Liver (tissue), 8 donors: ENCODE measurements at regions not wholly inside any gene's neighbourhood (a gene's known extent, or its start where the extent isn't known, plus 50 kb on each side); places are given as distances from the start of the nearest gene placed in this dataset.

Experiments used
- DNase-seq: peaks from one replicate; pipeline ENCODE4 v3.0.0-alpha.2; 2017; ENCODE audit warnings: low spot score
- H3K27ac ChIP-seq, 2 donors: one replicate each; pipeline ENCODE4 v1.7.0; 2013; ENCODE audit warnings: inconsistent platforms in 2 of 2, low read length in 2 of 2, control low read depth in 1 of 2, low read depth in 1 of 2, mild to moderate bottlenecking in 1 of 2
- H3K27me3 ChIP-seq, 4 donors: one replicate each; pipeline versions ENCODE4 v1.6.1 to v1.7.0; 2013; ENCODE audit warnings: low read length in 3 of 4, inconsistent platforms in 1 of 4, mild to moderate bottlenecking in 1 of 4, moderate library complexity in 1 of 4; ENCODE audit not compliant: control insufficient read depth in 4 of 4, insufficient read depth in 4 of 4
- H3K36me3 ChIP-seq, 4 donors: one replicate each; pipeline versions ENCODE4 v1.6.1 to v1.7.0; 2013; ENCODE audit warnings: low read length in 3 of 4, mild to moderate bottlenecking in 3 of 4, low read depth in 1 of 4, moderate library complexity in 1 of 4; ENCODE audit not compliant: control insufficient read depth in 4 of 4, insufficient read depth in 3 of 4
- H3K4me1 ChIP-seq, 4 donors: one replicate each; pipeline versions ENCODE4 v1.6.1 to v1.7.0; 2013; ENCODE audit warnings: low read length in 3 of 4, mild to moderate bottlenecking in 3 of 4, moderate library complexity in 1 of 4; ENCODE audit not compliant: control insufficient read depth in 4 of 4, insufficient read depth in 4 of 4
- H3K4me3 ChIP-seq, 3 donors: one replicate each; pipeline versions ENCODE4 v1.6.1 to v1.7.0; 2013; ENCODE audit warnings: low read length in 3 of 3, control low read depth in 1 of 3, low read depth in 1 of 3, mild to moderate bottlenecking in 1 of 3
- H3K9ac ChIP-seq, 2 donors: one replicate each; pipeline ENCODE4 v1.7.0; 2013; ENCODE audit warnings: low read length in 2 of 2, mild to moderate bottlenecking in 2 of 2, moderate library complexity in 2 of 2, control low read depth in 1 of 2, low read depth in 1 of 2
- H3K9me3 ChIP-seq, 4 donors: one replicate each; pipeline versions ENCODE4 v1.6.1 to v1.7.0; 2013; ENCODE audit warnings: low read length in 3 of 4; ENCODE audit not compliant: control insufficient read depth in 4 of 4
- EGR1 ChIP-seq, 2 donors: IDR thresholded peaks; 2 replicates each; pipeline ENCODE4 v1.6.1; 2016 to 2018; ENCODE audit warnings: antibody characterized with exemption in 2 of 2, low read depth in 2 of 2
- GABPA ChIP-seq, 2 donors: IDR thresholded peaks in 1 of 2; conservative IDR thresholded peaks in 1 of 2; 2 replicates each; pipeline ENCODE4 v1.6.1; 2016; ENCODE audit warnings: antibody characterized with exemption in 2 of 2, mild to moderate bottlenecking in 1 of 2, moderate library complexity in 1 of 2
- RAD21 ChIP-seq, 2 donors: IDR thresholded peaks; 2 replicates each; pipeline ENCODE4 v1.6.1; 2016; ENCODE audit warnings: antibody characterized with exemption in 2 of 2, mild to moderate bottlenecking in 2 of 2
- RXRA ChIP-seq, 2 donors: IDR thresholded peaks; 2 replicates each; pipeline ENCODE4 v1.6.1; 2017 to 2018; ENCODE audit warnings: antibody characterized with exemption in 2 of 2, mild to moderate bottlenecking in 1 of 2
- SP1 ChIP-seq: IDR thresholded peaks from 2 replicates; pipeline ENCODE4 v1.6.1; 2018; ENCODE audit warnings: antibody characterized with exemption, mild to moderate bottlenecking
- TAF1 ChIP-seq: conservative IDR thresholded peaks from 2 replicates; pipeline ENCODE4 v1.6.1; 2016; ENCODE audit warnings: antibody characterized with exemption, mild to moderate bottlenecking
- YY1 ChIP-seq: IDR thresholded peaks from 2 replicates; pipeline ENCODE4 v1.6.1; 2016; ENCODE audit warnings: antibody characterized with exemption, mild to moderate bottlenecking
- WGBS: extraction: QIAGEN DNeasy Blood & Tissue Kit; methylation state at CpG from one replicate; pipeline ENCODE4 v1.1.7; 2013; 5-methylcytosine and 5-hydroxymethylcytosine counted together
- TF ChIP-seq, protein P1 (sequence below): fragments of 150-350 bp; IDR thresholded peaks from 2 replicates; pipeline ENCODE4 v1.5.1; 2017; ENCODE audit warnings: improper control_type of control experiment, low read depth, low read length; ENCODE audit not compliant: missing input control
- TF ChIP-seq, protein P2 (sequence below): IDR thresholded peaks from 2 replicates; pipeline ENCODE4 v1.6.1; 2016; ENCODE audit warnings: antibody characterized with exemption
- TF ChIP-seq, protein P3 (sequence below): IDR thresholded peaks from 2 replicates; pipeline ENCODE4 v1.6.1; 2016; ENCODE audit warnings: antibody characterized with exemption, mild to moderate bottlenecking
- donor health status: healthy.
- donor health status: healthy.
- donor health status: healthy.
- donor health status: healthy.
- donor health status: healthy.

DNA sequence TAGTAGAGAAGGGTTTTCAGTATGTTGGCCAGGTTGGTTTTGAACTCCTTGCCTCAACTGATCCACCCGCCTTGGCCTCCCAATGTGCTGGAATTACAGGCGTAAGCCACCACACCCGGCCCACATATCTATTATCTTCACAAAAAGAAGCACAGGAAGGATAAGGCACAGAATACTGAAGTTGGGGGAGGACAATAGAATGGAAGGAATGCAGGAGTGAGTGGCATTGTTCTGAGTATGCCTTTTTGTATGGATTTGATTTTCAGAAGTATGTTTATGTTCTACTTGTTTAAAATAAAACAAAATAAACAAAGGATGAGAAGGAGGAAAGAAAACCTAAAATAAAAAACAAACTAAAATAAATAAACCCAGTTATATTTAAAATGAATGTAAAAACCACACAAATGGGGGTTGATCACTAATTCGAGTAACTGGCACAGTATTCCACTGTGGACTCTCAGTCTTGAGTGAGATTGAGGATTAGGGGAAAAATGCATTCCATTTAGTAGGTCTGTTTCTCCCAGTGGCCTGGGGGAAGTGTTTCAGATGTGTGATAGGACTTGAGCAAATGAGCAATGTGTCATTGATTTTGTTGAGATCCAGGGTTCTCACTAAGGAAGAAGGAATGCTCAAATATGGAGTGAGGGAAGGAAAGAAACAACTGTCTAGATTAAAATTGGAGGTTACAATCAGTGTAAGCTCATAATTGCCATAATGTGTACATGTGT lies 109.0 kb upstream of the C1QTNF7 start (continued):
- TF ChIP-seq, protein P1, sequence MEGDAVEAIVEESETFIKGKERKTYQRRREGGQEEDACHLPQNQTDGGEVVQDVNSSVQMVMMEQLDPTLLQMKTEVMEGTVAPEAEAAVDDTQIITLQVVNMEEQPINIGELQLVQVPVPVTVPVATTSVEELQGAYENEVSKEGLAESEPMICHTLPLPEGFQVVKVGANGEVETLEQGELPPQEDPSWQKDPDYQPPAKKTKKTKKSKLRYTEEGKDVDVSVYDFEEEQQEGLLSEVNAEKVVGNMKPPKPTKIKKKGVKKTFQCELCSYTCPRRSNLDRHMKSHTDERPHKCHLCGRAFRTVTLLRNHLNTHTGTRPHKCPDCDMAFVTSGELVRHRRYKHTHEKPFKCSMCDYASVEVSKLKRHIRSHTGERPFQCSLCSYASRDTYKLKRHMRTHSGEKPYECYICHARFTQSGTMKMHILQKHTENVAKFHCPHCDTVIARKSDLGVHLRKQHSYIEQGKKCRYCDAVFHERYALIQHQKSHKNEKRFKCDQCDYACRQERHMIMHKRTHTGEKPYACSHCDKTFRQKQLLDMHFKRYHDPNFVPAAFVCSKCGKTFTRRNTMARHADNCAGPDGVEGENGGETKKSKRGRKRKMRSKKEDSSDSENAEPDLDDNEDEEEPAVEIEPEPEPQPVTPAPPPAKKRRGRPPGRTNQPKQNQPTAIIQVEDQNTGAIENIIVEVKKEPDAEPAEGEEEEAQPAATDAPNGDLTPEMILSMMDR: no peak
- TF ChIP-seq EGR1 (IDR thresholded peaks at IDR 0.05; ENCODE audit: low read depth in 2 of 2): no peak

GRCh38 chr4:15320121-15320678 lies 107.6 kb upstream of the C1QTNF7 start:
- Histone ChIP-seq H3K4me3 (no peak overlapping the region), H3K9ac (no peak overlapping the region), H3K4me1 (no peaks in the 10 kb centered on the region), H3K27me3 (no peaks in the 10 kb centered on the region), H3K36me3 (no peaks in the 10 kb centered on the region), H3K9me3 (no peaks in the 10 kb centered on the region), H3K27ac (no peak overlapping the region)
- TF ChIP-seq RAD21 (IDR thresholded peaks at IDR 0.05) (no peak), TAF1 (no peak), SP1 (no peak)
- TF ChIP-seq, protein P2, sequence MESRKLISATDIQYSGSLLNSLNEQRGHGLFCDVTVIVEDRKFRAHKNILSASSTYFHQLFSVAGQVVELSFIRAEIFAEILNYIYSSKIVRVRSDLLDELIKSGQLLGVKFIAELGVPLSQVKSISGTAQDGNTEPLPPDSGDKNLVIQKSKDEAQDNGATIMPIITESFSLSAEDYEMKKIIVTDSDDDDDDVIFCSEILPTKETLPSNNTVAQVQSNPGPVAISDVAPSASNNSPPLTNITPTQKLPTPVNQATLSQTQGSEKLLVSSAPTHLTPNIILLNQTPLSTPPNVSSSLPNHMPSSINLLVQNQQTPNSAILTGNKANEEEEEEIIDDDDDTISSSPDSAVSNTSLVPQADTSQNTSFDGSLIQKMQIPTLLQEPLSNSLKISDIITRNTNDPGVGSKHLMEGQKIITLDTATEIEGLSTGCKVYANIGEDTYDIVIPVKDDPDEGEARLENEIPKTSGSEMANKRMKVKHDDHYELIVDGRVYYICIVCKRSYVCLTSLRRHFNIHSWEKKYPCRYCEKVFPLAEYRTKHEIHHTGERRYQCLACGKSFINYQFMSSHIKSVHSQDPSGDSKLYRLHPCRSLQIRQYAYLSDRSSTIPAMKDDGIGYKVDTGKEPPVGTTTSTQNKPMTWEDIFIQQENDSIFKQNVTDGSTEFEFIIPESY: no peak
- TF ChIP-seq, protein P3, sequence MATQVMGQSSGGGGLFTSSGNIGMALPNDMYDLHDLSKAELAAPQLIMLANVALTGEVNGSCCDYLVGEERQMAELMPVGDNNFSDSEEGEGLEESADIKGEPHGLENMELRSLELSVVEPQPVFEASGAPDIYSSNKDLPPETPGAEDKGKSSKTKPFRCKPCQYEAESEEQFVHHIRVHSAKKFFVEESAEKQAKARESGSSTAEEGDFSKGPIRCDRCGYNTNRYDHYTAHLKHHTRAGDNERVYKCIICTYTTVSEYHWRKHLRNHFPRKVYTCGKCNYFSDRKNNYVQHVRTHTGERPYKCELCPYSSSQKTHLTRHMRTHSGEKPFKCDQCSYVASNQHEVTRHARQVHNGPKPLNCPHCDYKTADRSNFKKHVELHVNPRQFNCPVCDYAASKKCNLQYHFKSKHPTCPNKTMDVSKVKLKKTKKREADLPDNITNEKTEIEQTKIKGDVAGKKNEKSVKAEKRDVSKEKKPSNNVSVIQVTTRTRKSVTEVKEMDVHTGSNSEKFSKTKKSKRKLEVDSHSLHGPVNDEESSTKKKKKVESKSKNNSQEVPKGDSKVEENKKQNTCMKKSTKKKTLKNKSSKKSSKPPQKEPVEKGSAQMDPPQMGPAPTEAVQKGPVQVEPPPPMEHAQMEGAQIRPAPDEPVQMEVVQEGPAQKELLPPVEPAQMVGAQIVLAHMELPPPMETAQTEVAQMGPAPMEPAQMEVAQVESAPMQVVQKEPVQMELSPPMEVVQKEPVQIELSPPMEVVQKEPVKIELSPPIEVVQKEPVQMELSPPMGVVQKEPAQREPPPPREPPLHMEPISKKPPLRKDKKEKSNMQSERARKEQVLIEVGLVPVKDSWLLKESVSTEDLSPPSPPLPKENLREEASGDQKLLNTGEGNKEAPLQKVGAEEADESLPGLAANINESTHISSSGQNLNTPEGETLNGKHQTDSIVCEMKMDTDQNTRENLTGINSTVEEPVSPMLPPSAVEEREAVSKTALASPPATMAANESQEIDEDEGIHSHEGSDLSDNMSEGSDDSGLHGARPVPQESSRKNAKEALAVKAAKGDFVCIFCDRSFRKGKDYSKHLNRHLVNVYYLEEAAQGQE: no peak
- WGBS: 35% methylated on average over 1 of the region's 1 CpG
- no peak for DNase-seq

GRCh38 chr4:15322006-15322405 lies 105.8 kb upstream of the C1QTNF7 start:
- Histone ChIP-seq H3K27me3 (no peaks in the 10 kb centered on the region), H3K9ac (no peak overlapping the region), H3K9me3 (no peaks in the 10 kb centered on the region), H3K4me3 (no peak overlapping the region), H3K36me3 (no peaks in the 10 kb centered on the region), H3K27ac (no peak overlapping the region), H3K4me1 (no peaks in the 10 kb centered on the region)
- 64% methylated on average over 3 of the region's 3 CpGs for WGBS
- no peak for DNase-seq
- TF ChIP-seq EGR1 (IDR thresholded peaks at IDR 0.05; ENCODE audit: low read depth in 2 of 2) (no peak), GABPA (IDR thresholded peaks at IDR 0.05 in 1 of 2, conservative IDR thresholded peaks at IDR 0.05 in 1 of 2) (no peak), RXRA (IDR thresholded peaks at IDR 0.05) (no peak), YY1 (no peak), SP1 (no peak), TAF1 (no peak)
- TF ChIP-seq, protein P1: no peak
